KMS-11 (cell line): ENCODE measurements at regions not wholly inside any gene's neighbourhood (a gene's known extent, or its start where the extent isn't known, plus 50 kb on each side); places are given as distances from the start of the nearest gene placed in this dataset.

Experiments
- H2AFZ ChIP-seq: fragments of 200-600 bp; sonication (generic); 2 replicates; pipeline ENCODE4 v1.6.1; 2016; ENCODE audit warnings: antibody characterized with exemption, mixed run types, low read depth
- H3K27ac ChIP-seq: fragments of 200-600 bp; sonication (generic); 2 replicates; pipeline ENCODE4 v1.6.1; 2016; ENCODE audit warnings: mild to moderate bottlenecking, mixed run types
- H3K27me3 ChIP-seq: fragments of 200-600 bp; sonication (generic); 2 replicates; pipeline ENCODE4 v1.6.1; 2017; ENCODE audit warnings: mild to moderate bottlenecking, low read depth, mixed run types, moderate library complexity; ENCODE audit not compliant: insufficient read depth
- H3K36me3 ChIP-seq: fragments of 200-600 bp; sonication (generic); 2 replicates; pipeline ENCODE4 v1.6.1; 2017; ENCODE audit warnings: mild to moderate bottlenecking, mixed run types; ENCODE audit not compliant: insufficient read depth
- H3K4me1 ChIP-seq: fragments of 200-600 bp; sonication (generic); 2 replicates; pipeline ENCODE4 v1.6.1; 2016; ENCODE audit warnings: mild to moderate bottlenecking, low read depth, mixed run types; ENCODE audit not compliant: poor library complexity, severe bottlenecking
- H3K4me2 ChIP-seq: fragments of 200-600 bp; sonication (generic); 2 replicates; pipeline ENCODE4 v1.7.0; 2016; ENCODE audit warnings: mild to moderate bottlenecking, mixed run types
- H3K4me3 ChIP-seq: fragments of 200-600 bp; sonication (generic); IDR thresholded peaks from 2 replicates; pipeline ENCODE4 v1.6.1; 2017; ENCODE audit warnings: low read depth, low read length, mixed read lengths; ENCODE audit not compliant: insufficient read depth
- H3K79me2 ChIP-seq: fragments of 200-600 bp; sonication (generic); 2 replicates; pipeline ENCODE4 v1.6.1; 2016; ENCODE audit warnings: low read depth, mixed run types; ENCODE audit not compliant: insufficient read depth
- H3K9ac ChIP-seq: fragments of 200-600 bp; sonication (generic); 2 replicates; pipeline ENCODE4 v1.6.1; 2016; ENCODE audit warnings: mild to moderate bottlenecking, mixed run types
- H4K20me1 ChIP-seq: fragments of 200-600 bp; sonication (generic); 2 replicates; pipeline ENCODE4 v1.6.1; 2016; ENCODE audit warnings: mild to moderate bottlenecking, mixed run types; ENCODE audit not compliant: insufficient read depth
- TF ChIP-seq, protein P1 (sequence below): fragments of 200-600 bp; sonication (generic); conservative IDR thresholded peaks from 2 replicates; pipeline ENCODE4 v1.6.1; 2017; ENCODE audit warnings: low read depth, mild to moderate bottlenecking, antibody characterized with exemption, low read length, moderate library complexity, mixed read lengths

DNA sequence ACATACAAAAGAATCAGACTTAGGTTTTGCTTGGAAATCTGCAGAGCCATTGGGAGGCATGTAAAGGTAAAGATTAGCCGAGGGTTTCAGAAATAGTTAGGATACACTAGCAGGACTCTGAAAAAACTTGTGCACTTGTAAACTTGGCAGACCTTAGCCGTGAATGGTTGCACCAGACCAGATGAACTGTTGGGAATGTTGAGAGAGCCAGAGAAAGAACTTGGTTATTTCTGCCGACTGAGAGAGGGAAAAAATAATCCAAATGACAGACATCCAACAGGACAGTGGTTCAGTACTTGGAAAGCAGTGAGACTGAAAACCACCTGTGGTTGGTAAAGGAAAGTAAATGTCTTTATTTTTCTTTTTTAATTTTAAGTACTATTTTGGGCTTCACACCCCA, 222.5 kb upstream of the DDHD1 start:
- H3K27ac ChIP-seq = no peak overlapping the region

GRCh38 chr14:53368711-53369201, 215.6 kb upstream of the DDHD1 start:
- H3K27ac ChIP-seq = no peak overlapping the region
- TF ChIP-seq, protein P1, sequence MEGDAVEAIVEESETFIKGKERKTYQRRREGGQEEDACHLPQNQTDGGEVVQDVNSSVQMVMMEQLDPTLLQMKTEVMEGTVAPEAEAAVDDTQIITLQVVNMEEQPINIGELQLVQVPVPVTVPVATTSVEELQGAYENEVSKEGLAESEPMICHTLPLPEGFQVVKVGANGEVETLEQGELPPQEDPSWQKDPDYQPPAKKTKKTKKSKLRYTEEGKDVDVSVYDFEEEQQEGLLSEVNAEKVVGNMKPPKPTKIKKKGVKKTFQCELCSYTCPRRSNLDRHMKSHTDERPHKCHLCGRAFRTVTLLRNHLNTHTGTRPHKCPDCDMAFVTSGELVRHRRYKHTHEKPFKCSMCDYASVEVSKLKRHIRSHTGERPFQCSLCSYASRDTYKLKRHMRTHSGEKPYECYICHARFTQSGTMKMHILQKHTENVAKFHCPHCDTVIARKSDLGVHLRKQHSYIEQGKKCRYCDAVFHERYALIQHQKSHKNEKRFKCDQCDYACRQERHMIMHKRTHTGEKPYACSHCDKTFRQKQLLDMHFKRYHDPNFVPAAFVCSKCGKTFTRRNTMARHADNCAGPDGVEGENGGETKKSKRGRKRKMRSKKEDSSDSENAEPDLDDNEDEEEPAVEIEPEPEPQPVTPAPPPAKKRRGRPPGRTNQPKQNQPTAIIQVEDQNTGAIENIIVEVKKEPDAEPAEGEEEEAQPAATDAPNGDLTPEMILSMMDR = no peak
- H4K20me1 ChIP-seq = no peaks in the 10 kb centered on the region
- H3K36me3 ChIP-seq = no peaks in the 10 kb centered on the region
- no peak overlapping the region for H3K9ac ChIP-seq
- H3K4me3 ChIP-seq = no peak overlapping the region
- no peak overlapping the region for H2AFZ ChIP-seq
- no peaks in the 10 kb centered on the region for H3K27me3 ChIP-seq
- no peaks in the 10 kb centered on the region for H3K4me1 ChIP-seq
- no peaks in the 10 kb centered on the region for H3K79me2 ChIP-seq
- H3K4me2 ChIP-seq = no peak overlapping the region

More for the DNA sequence above, 222.5 kb upstream of the DDHD1 start:
- Histone ChIP-seq H3K27me3 (no peaks in the 10 kb centered on the region), H3K4me1 (no peaks in the 10 kb centered on the region), H3K4me2 (no peak overlapping the region), H2AFZ (no peak overlapping the region), H3K9ac (no peak overlapping the region), H3K79me2 (no peaks in the 10 kb centered on the region), H3K4me3 (no peak overlapping the region), H4K20me1 (no peaks in the 10 kb centered on the region), H3K36me3 (no peaks in the 10 kb centered on the region)
- TF ChIP-seq, protein P1 = no peak

GRCh38 chr14:53368066-53368465, 214.9 kb upstream of the DDHD1 start:
- H3K4me3 ChIP-seq = no peak overlapping the region
- H3K27me3 ChIP-seq = no peaks in the 10 kb centered on the region
- H3K4me2 ChIP-seq = no peak overlapping the region
- H3K36me3 ChIP-seq = no peaks in the 10 kb centered on the region
- TF ChIP-seq, protein P1 = no peak
- H4K20me1 ChIP-seq = no peaks in the 10 kb centered on the region
- no peaks in the 10 kb centered on the region for H3K4me1 ChIP-seq
- no peaks in the 10 kb centered on the region for H3K79me2 ChIP-seq
- H2AFZ ChIP-seq = no peak overlapping the region
- no peak overlapping the region for H3K9ac ChIP-seq
- H3K27ac ChIP-seq = no peak overlapping the region

- H3K27me3 ChIP-seq = no peaks in the 10 kb centered on the region
- TF ChIP-seq, protein P1 = no peak
- H3K4me2 ChIP-seq = no peak overlapping the region
- no peaks in the 10 kb centered on the region for H3K79me2 ChIP-seq
- H3K9ac ChIP-seq = no peak overlapping the region
- no peaks in the 10 kb centered on the region for H3K4me1 ChIP-seq
- no peak overlapping the region for H3K4me3 ChIP-seq
- H3K27ac ChIP-seq = no peak overlapping the region
- no peaks in the 10 kb centered on the region for H4K20me1 ChIP-seq
- H2AFZ ChIP-seq = no peak overlapping the region
- H3K36me3 ChIP-seq = no peaks in the 10 kb centered on the region
Measured at GRCh38 chr14:53367644-53368026, 214.5 kb upstream of the DDHD1 start.
